ENCODE measurements at regions not wholly inside any gene's neighbourhood (a gene's known extent, or its start where the extent isn't known, plus 50 kb on each side); places are given as distances from the start of the nearest gene placed in this dataset.
"Not testable (repeated sequence)": the region's sequence is repeated elsewhere in the genome, so short reads cannot be mapped to it uniquely, and the experiment has no call there.

DNA sequence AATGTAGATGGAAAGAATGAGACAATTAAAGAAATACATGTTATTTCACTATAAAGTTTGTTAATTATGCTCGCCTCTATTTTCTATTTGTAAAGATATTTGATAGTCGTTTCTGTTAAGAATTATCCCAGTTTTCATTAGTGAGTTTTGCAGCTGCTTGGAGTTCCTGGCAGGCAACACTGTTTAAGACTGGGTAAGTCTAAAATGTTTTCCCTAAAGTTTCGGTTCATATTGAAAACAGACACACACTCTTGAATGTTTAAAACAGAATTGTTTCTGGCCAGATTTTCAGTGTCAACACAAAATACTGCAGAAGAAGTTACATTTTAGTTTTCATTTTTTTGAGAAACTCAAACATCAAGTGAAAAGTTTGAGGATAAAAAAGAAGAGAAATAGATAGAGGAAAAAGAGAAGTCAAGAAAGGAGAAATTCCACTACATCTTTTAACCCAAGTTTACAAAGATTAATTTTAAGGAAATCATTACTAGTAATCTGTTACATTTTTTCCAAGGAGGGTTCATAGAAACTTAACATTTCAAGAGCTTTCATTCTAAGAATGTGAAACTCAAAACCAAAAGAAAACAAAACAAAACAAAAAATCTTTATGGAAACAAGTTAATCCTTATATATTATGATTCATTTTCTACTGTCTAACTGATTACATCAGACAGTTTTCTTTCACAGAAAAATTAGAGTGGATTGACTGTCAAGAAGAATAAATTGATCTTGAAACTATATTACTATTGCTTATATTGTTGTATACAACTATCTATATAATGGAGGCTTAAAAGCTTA is 305.5 kb downstream of the FAT4 start:
- no peak for DNase-seq

GRCh38 chr4:125624951-125625350 is 310.2 kb downstream of the FAT4 start:
- DNase-seq: no peak

DNA sequence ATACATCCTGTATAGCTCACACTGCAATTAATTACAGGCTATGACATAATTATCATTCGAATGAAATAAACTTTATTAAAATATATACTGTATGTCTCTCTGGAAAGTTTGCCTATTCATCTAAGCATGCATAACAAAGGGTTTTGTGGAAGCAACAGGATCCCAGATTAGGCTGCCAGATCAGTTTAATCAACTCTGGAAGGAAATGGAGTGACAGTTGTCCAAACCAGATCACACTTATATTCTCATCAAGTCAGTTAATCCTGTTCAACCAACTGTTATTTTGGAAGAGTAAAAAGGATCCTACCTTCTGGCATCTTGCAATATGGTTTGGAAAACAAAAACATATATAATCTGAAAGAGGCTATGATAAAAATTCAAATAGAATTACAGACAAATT is 312.2 kb downstream of the FAT4 start:
- no peak for DNase-seq

- DNase-seq: no peak
Measured at GRCh38 chr4:125639182-125639621, 324.4 kb downstream of the FAT4 start.

DNA sequence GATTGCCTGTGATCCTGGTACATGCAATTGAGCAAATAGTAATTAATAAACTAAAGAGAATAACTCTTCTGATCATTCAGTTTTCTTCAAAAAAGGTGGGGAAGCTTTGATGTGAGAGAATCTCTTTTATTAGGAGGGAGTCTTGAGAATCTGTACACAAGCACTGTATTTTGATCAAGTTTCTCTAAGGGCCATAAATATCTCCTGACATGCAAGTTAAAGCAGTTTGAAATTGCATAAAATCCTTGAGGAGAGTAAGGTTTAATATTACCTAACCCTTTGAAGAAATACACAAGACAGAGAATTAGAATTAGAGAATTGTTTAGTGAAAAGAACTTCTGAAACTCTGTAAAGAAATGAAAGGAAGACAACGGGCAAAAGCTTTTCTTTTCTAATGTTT is 326.9 kb downstream of the FAT4 start:
- no peak for DNase-seq

- no peak for DNase-seq
Measured at GRCh38 chr4:125642645-125643044, 327.9 kb downstream of the FAT4 start.

DNA sequence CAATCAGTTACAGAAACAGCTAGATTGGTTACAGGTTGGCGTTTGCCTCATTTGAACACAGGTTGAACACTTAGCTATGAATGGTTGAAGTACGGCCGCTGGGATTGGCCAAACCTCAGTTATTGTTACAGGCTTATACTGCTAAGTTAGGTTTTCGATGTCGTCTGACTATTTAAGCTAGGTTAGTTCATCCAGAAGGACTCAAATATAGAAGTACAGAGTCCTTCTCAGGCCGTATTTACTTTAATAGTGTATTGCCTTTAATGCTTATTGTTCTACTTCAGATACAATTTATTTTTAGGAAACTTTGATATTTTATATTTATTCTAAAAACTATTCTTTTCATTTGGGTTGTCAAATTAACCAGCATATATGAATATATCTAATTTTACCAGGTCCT is 334.7 kb downstream of the FAT4 start:
- no peak for DNase-seq

DNA sequence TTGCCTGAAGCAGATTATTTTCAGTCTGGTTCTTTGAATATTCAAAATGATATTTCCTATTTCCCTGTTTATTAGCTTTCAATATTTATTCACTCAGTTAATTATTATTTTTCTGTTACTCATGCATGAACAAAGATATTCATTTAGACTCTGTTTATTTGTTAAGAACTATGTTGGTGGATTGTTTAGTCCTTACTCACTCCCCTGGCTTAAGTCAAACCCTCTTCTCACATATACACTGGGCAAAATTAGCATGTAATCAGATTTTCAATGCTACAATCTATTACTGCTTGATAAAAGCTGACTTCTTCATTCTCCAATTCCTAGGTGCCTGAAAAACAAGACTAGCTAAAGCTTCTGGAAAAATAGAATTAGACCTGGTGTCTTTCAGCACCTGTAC is 335.8 kb downstream of the FAT4 start:
- no peak for DNase-seq

DNA sequence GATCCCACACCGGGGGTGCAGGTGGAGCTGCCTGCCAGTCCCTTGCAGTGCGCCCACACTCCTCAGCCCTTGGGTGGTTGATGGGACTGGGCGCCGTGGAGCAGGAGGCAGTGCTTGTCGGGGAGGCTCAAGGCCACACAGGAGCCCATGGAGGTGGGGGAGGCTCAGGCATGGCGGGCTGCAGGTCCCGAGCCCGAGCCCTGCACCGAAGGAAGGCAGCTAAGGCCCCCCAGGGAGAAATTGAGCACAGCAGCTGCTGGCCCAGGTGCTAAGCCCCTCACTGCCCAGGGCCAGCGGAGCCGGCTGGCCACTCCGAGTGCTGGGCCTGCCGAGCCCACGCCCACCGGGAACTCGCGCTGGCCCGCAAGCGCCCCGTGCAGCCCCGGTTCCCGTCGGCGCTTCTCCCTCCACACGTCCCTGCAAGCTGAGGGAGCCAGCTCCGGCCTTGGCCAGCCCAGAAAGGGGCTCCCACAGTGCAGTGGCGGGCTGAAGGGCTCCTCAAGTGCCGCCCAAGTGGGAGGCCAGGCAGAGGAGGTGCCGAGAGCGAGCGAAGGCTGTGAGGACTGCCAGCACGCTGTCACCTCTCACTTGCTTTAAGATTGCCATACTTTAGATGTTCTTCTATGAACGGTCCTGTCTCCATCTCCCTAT is 337.1 kb downstream of the FAT4 start:
- DNase-seq: not testable (repeated sequence)

DNA sequence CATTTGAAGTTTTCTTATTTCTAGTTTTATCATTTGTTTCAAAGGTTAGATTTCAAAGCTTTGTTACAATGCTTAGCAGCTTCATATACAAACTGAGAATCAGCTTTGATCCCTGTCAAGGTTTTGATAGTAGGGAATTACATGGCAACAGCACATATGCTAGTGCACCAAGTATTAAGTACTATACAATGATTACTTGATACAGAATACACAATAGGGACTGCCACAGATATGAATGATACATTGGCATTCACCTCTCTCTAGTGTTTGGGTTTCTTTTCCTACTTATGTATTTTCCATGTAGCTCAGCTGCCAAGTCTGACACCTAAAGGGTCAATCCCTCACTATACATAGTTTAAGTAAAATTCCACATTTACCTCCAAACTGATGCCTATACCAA is 344.0 kb downstream of the FAT4 start:
- no peak for DNase-seq

DNA sequence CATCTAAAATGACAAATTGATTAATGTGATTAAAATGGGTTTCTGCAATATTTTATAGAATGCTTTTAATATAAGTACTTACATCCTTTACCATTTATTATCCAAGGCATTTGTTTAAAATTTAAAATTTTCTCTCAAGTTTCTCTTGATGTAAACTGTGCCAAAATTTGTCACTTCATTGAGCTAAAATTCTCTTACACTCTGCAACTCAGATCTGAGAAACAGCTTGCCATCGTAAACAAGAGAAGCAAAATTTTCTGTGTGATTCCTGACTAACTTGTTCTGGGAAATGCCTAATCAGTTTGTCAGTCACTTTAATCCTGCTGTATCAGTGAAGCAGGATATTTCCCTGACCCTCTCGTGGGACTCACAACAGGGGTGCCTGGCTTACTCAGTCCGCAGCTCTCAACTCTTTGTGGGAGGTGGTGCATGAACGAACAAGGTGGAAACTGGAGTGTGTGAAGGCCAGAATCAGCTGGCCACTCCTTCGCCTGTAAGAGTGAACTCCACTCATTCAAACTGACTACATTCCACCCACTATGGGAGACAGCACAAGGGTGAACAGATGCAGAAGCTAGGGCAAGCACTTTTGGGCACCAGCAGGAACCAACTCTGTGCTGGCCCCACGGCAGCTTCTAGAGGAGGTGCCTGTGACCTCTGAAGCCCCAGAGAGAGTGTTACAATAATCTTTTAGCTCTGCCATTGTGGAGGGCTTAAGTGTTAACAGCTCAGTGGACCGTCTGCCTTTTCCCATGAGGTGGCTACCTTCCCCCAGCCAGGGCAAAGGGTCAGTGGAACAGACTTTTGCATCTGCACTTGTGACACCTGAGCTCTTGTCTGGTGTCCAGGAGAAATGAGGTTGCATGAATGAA is 349.4 kb downstream of the FAT4 start:
- DNase-seq: no peak

DNA sequence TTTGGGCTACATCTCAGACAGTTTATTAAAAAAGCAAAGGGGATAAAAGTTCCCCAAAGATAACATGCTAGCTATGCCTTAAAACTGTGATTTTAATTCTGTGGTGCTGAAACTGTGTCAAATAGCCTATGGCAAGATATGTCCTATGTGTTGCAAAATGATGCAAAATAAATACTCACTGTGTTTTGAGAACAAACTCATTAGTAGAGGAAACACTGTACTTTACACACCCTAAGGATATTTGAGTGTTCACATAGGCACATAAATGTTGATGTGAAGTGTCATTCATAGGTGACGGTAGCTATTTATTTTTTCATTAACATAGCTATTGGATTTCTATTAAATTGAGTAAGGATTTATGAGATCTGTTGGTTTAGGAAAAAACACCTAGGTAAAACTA is 351.9 kb downstream of the FAT4 start:
- peak; percentile 3 for DNase-seq

DNA sequence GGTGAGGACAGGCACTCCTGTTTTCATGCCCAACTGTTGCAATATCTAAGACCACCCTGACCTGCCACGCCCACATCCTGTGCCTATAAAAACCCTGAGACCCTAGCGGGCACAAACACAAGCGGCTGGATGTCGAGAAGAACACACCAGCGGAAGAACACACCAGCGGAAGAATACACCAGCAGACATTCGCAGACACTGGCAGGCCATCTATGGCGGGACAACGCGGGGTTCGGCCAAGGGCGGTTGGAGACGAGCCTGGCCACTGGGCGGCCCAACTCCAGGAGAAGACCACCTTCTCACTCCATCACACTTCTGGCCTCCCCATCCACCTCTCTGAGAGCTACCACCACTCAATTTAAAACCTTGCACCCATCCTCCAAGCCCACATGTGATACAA is 361.4 kb downstream of the FAT4 start:
- DNase-seq: no peak

DNA sequence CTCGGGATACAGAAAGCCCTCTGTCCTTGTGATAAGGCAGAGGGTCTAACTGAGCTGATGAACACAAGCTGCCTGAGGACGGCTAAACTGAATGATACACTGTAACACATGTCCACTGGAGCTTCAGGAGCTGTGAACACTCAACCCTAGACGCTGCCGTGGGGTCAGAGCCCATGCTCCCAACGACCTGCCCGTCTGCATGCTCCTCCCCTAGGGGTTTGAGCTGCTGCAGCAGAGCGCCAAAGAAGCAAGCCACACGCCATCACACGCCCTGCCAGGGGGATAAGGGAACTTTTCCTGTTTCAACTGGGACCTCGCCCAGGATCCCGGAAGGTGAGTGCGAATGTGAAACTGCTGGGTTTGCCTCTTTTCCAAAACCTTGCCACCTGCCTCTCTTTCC is 361.8 kb downstream of the FAT4 start:
- DNase-seq: no peak

DNA sequence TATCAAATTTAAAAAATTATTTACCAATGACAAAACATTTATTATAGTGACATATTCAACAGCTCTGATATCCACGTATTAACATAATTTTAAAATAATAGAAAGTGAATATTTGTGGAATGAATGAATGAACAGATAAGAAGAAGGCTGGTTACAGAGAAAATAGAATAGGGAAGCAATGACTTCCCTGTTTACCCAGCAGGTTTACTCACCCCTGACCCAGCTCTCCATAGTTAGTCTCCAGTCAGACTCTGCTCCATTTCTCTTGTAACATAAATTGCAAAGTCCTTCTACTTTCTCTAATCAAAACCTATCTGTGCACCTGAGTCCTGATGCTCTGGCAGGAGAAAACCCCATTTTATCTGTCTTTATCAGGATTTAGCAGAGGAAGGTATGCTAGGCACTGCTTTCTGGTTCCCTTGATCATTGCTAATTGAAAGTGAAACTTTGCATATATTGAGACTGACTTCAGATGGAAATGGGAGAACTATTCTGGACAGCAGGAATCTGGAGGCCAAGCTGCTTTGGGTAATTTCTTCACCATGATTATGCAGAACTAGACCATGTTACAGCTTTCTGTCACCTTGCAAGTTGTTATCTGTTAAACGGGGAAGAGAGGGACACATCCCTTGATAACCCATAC is 363.0 kb downstream of the FAT4 start:
- DNase-seq: no peak

- no peak for DNase-seq
Measured at GRCh38 chr4:125679989-125680388, 365.2 kb downstream of the FAT4 start.

DNA sequence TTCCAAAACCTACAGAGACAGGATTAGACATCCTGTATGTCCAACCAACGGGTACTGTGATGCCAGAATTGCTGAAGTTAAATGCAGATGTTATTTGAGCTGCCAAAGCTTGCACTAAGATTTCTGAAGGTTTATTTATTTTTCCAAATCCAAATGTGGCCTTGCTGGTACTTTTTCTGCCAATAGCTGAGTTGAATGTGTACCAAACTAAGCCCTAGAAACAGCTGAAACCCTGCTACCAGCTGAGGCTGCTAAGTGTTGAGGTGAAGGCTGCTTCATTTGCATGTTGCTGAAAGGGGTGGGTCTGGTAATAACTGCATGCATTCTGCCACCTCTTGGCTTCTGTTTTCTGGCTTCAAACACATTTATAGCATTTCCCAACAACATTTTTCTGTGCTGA is 366.5 kb downstream of the FAT4 start:
- DNase-seq: no peak

DNA sequence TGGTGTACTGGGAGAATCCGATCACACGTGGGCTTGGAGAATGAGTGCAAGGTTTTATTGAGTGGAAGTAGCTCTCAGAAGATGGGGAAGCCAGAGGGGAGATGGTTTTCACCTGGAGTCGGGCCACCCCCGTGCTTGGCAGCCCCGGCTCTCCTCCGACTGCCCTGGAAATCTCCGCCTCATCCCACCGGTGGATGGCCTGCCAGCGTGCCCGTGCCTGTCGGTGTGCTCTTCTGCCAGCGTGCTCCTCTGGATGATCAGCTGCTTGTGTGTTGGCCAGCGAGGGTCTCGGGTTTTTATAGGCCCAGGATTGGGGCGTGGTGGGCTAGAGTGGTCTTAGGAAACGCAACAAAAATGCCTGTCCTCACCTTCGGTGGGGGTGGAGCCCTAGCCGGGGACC is 368.0 kb downstream of the FAT4 start:
- no peak for DNase-seq

DNA sequence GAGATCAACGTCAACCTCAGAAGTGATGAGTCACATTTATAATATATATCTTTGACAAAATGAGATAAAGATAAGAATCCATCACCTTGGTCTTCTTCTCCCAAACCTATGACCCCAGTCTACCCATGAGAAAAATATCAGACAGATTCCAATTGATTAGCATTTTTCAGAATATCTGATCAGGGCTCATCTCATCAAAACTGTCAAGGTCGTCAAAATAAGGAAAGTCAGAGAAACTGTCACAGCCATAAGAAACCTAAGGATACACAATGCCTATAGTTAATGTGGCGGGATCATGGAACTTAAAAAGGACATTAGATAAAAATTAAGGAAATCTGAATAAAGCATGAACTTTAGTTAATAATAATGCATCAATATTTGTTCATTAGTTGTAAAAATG is 374.1 kb downstream of the FAT4 start:
- no peak for DNase-seq

DNA sequence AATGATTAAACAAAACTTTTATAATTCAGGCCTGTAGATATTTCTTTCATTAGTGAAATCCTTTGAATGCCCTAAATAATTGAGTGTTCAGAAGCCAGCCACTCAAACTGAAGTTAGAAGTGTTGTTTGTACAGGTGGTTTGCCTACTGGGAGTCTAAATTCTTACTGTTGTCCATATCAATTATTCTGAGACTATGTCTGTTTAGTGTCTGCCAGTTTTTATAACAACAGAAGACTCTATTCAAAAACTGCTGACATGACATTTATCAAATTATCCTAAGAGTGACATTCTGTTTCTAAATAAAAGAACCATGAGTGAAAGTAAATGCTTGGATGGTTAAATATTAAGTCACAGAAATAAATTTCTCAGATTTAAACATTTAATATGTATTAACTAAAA is 375.1 kb downstream of the FAT4 start:
- peak; percentile 60 for DNase-seq

- DNase-seq: no peak
Measured at GRCh38 chr4:125693228-125693627, 378.5 kb downstream of the FAT4 start.

- DNase-seq: no peak
Measured at GRCh38 chr4:125702406-125702805, 387.7 kb downstream of the FAT4 start.

- DNase-seq: no peak
Measured at GRCh38 chr4:125703443-125703842, 388.7 kb downstream of the FAT4 start.

All from NCI-H146 (cell line).